Bronchial epithelial cell (primary cell): ENCODE measurements at regions not wholly inside any gene's neighbourhood (a gene's known extent, or its start where the extent isn't known, plus 50 kb on each side); places are given as distances from the start of the nearest gene placed in this dataset.

Experiments
- DNase-seq: peaks from one replicate; pipeline ENCODE4 v3.0.0-alpha.2; 2010; ENCODE audit warnings: low read depth
- FAIRE-seq: peaks from 2 replicates; lab custom pipeline; 2011; peaks lifted over from hg19 to GRCh38; lab: Jason Lieb, UNC
- H3K27me3 ChIP-seq: 2 replicates; pipeline ENCODE4 v1.5.1; 2011; ENCODE audit warnings: low read length; ENCODE audit not compliant: control insufficient read depth, insufficient read depth
- H3K36me3 ChIP-seq: 2 replicates; pipeline ENCODE4 v1.5.1; 2011; ENCODE audit warnings: low read length; ENCODE audit not compliant: control insufficient read depth, insufficient read depth
- H3K4me3 ChIP-seq: 2 replicates; pipeline ENCODE4 v1.5.1; 2011; ENCODE audit warnings: mild to moderate bottlenecking, low read depth, low read length, control low read depth
- TF ChIP-seq, protein P1 (sequence below): IDR thresholded peaks from 2 replicates; pipeline ENCODE4 v1.5.1; 2011; ENCODE audit warnings: mild to moderate bottlenecking, moderate library complexity, low read length, control low read depth, inconsistent platforms; ENCODE audit not compliant: insufficient read depth, severe bottlenecking

DNA sequence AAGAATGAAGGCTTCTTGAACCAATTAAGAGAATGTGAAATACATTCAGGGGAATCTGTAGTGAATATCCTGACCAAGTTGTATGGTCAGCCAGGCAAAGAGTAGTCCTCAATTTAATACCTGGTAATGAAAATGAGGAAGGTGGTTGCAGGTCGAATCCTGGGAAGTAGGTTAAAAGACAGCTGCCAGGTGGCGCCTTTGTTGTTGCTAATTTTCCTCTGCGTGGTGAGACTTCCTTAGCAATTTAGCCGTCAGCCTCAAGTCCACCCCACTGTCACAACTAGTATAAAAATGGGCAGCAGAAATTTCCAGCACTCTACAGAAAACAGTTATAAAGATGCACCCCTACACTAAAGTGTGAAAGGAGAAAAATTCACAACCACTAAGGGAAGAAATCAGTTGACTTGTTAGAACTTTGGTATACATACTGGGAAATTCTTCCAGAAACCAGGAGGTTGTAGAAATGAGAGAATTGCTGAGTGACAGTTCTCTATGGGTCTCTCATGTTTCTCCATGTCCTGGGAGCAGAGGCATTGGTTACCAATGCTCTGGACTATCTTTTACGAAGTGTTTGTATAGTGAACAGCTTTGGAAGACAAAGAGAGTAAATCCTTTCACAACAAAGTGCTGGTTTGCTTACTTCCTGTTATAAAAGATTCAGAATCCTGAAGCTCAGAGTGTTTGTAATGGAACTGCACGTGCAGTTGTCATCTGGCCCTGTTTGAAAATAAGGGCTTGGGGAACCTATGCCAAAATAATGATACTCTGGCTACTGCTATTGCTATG is 235.9 kb downstream of the NHLRC3 start:
- Histone ChIP-seq H3K4me3 (no peak overlapping the region), H3K27me3 (no peaks in the 10 kb centered on the region), H3K36me3 (no peaks in the 10 kb centered on the region)
- DNase-seq: peak; percentile 43
- TF ChIP-seq, protein P1, sequence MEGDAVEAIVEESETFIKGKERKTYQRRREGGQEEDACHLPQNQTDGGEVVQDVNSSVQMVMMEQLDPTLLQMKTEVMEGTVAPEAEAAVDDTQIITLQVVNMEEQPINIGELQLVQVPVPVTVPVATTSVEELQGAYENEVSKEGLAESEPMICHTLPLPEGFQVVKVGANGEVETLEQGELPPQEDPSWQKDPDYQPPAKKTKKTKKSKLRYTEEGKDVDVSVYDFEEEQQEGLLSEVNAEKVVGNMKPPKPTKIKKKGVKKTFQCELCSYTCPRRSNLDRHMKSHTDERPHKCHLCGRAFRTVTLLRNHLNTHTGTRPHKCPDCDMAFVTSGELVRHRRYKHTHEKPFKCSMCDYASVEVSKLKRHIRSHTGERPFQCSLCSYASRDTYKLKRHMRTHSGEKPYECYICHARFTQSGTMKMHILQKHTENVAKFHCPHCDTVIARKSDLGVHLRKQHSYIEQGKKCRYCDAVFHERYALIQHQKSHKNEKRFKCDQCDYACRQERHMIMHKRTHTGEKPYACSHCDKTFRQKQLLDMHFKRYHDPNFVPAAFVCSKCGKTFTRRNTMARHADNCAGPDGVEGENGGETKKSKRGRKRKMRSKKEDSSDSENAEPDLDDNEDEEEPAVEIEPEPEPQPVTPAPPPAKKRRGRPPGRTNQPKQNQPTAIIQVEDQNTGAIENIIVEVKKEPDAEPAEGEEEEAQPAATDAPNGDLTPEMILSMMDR: peak; percentile 48
- no peak for FAIRE-seq

DNA sequence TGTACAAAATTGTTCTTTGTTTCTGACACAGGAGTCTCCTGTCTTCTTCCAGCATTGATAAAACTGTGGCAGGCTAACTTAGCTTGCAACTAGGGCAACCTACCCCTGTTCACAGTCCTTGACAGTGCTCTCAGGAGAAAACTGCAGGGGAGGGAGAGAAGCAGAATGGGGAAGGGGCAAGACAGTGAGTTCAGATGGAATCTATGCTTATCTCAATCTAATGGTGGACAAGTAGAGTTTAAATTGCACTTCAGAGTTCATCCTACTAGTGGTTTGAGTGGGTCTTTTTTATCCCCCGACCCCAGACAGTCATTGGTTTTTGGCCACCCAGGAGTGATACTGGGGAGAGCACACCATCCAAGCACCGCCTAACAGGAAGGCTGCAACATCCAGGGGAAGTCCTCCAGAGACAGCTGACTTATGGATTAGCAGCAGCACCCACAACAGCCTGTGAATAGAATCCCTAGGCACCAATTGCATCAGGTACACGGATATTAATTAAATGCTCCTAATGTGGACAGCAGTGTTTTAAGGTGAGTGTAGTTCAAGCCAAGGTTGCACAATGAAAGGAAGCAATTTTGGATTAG is 236.6 kb downstream of the NHLRC3 start:
- TF ChIP-seq, protein P1: no peak
- FAIRE-seq (no peak), DNase-seq (no peak)
- H3K4me3 ChIP-seq: no peak overlapping the region
- H3K27me3 ChIP-seq: no peaks in the 10 kb centered on the region
- no peaks in the 10 kb centered on the region for H3K36me3 ChIP-seq

DNA sequence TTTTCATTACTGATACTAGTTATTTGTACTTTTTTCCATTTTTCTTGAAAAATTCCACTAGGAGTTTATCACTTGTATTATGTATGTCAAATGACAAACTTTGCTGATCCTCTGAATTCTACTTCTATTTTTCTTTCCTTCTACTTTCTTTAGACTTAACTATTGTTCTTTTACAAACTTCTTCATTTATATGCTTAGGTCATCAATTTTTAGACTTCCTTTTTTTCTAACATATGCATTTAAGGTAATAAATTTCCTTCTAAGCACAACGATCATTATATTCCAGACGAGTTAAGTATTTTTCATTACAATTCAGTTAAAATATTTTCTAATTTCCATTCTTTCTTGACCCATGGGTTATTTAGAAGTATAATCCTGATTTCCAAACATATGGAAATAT is 240.8 kb downstream of the NHLRC3 start:
- H3K27me3 ChIP-seq: no peaks in the 10 kb centered on the region
- DNase-seq (no peak), FAIRE-seq (no peak)

DNA sequence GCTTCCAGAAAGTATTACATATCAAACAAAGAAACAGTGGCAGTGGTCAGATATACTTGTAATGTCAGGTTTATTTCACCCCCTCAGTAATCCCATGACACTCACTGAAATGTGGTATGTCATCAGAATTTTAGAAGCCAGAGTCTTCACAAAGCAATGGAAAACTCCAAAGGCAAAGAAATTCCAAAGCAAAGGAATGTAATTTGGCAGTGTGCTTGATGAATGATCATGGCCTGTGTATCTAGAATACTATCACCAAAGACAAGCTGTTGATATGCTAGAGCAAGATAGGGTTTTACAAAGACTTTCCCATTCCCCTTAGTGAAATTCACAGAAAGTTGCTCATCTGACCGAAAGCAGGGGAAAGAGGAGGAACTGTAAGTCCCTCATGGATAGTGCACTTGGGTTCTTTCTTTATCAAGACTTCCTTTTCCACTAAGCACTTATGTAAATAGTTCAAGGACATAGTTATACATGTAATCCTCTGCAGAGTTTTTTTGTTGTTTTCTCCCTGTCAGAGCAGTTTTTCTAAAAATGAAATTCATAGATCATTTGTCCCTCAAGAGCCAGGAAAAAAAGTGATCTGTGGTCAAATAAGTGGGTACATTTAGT is 243.4 kb downstream of the NHLRC3 start:
- FAIRE-seq (peak; percentile 47), DNase-seq (no peak)
- Histone ChIP-seq H3K4me3 (no peak overlapping the region), H3K36me3 (no peaks in the 10 kb centered on the region), H3K27me3 (no peaks in the 10 kb centered on the region)
- TF ChIP-seq, protein P1: no peak

More for the DNA sequence above, 240.8 kb downstream of the NHLRC3 start:
- Histone ChIP-seq H3K4me3 (no peak overlapping the region), H3K36me3 (no peaks in the 10 kb centered on the region)
- TF ChIP-seq, protein P1: no peak

DNA sequence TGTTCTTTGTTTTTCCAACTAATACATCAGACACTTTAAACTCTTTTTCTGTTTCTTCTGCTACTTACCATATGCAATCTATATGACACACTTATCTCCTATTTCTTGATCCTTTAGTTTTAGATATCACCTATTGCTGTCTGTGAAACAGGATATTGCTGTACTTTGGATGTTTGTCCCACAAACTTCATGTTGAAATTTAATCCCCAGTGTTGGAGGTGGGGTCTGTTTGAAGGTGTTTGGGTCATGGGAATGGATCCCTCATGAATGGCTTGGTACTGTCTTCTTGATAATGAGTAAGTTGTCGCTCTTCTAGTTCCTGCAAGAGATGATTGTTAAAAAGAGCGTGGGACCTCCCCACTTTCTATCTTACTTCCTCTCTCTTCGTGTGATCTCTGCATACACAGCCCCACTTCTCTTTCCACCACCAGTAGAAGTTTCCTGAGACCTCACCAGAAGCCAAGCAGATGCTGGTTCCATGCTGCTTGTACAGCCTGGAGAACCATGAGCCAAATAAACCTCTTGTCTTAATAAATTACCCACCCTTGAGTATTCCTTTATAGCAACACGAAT is 244.2 kb downstream of the NHLRC3 start:
- no peaks in the 10 kb centered on the region for H3K27me3 ChIP-seq
- no peaks in the 10 kb centered on the region for H3K36me3 ChIP-seq
- FAIRE-seq (no peak), DNase-seq (no peak)
- H3K4me3 ChIP-seq: no peak overlapping the region
- TF ChIP-seq, protein P1: no peak
